Effector memory CD4-positive, alpha-beta T cell (primary cell): ENCODE measurements at regions not wholly inside any gene's neighbourhood (a gene's known extent, or its start where the extent isn't known, plus 50 kb on each side); places are given as distances from the start of the nearest gene placed in this dataset.

ENCODE experiments used
- DNase-seq, 3 donors: peaks; one replicate each; pipeline ENCODE4 v3.0.0-alpha.2; 2020
- H3K27ac ChIP-seq: 2 replicates; pipeline ENCODE4 v1.7.0; 2013; ENCODE audit warnings: mild to moderate bottlenecking, low read length, moderate library complexity; ENCODE audit not compliant: insufficient read depth, poor library complexity, severe bottlenecking
- H3K27me3 ChIP-seq: replicated peaks from 2 replicates; pipeline ENCODE4 v1.7.0; 2013; ENCODE audit warnings: mild to moderate bottlenecking, low read length; ENCODE audit not compliant: insufficient read depth, control insufficient read depth, poor library complexity, severe bottlenecking
- H3K36me3 ChIP-seq: 2 replicates; pipeline ENCODE4 v1.7.0; 2013; ENCODE audit warnings: mild to moderate bottlenecking, low read length, moderate library complexity; ENCODE audit not compliant: control insufficient read depth, insufficient read depth
- H3K4me1 ChIP-seq: 2 replicates; pipeline ENCODE4 v1.7.0; 2013; ENCODE audit warnings: low read length, mild to moderate bottlenecking; ENCODE audit not compliant: control insufficient read depth, insufficient read depth, poor library complexity, severe bottlenecking
- H3K4me3 ChIP-seq: 2 replicates; pipeline ENCODE4 v1.7.0; 2013; ENCODE audit warnings: low read length, low read depth, mild to moderate bottlenecking; ENCODE audit not compliant: insufficient read depth, poor library complexity, severe bottlenecking
- H3K9me3 ChIP-seq: 2 replicates; pipeline ENCODE4 v1.7.0; 2013; ENCODE audit warnings: mild to moderate bottlenecking, low read length, moderate library complexity; ENCODE audit not compliant: control insufficient read depth

- peak in 1 of 3 donors; percentile 11 for DNase-seq
- Histone ChIP-seq H3K4me1 (no peaks in the 10 kb centered on the region), H3K27ac (no peak overlapping the region), H3K27me3 (no peaks in the 10 kb centered on the region), H3K4me3 (no peak overlapping the region), H3K9me3 (no peaks in the 10 kb centered on the region), H3K36me3 (no peaks in the 10 kb centered on the region)
Observed at GRCh38 chr7:34320926-34321661, 336.9 kb upstream of the NPSR1 start.

DNA sequence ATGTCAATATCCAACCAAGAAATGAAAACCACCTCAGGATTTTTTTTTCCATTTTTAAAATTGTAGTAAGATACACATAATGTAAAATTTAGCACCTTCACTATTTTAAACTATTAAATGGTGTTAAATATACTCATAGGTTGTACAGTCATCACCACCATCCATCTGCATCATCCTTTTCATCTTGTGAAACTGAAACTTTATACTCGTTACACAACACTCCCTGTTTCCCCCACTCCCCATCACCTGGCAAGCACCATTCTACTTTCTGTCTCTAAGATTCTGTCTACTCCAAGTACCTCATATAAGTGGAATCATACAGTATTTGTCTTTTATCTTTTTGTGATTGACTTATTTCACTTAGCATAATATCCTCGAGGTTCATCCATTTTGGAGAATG, 335.2 kb upstream of the NPSR1 start:
- Histone ChIP-seq H3K27ac (no peak overlapping the region), H3K4me1 (no peaks in the 10 kb centered on the region), H3K4me3 (no peak overlapping the region), H3K27me3 (no peaks in the 10 kb centered on the region), H3K9me3 (no peaks in the 10 kb centered on the region), H3K36me3 (no peaks in the 10 kb centered on the region)
- no peak for DNase-seq

- no peak overlapping the region for H3K27ac ChIP-seq
- no peaks in the 10 kb centered on the region for H3K4me1 ChIP-seq
- no peaks in the 10 kb centered on the region for H3K27me3 ChIP-seq
- H3K9me3 ChIP-seq: no peaks in the 10 kb centered on the region
- no peak overlapping the region for H3K4me3 ChIP-seq
- DNase-seq: no peak
- no peaks in the 10 kb centered on the region for H3K36me3 ChIP-seq
Observed at GRCh38 chr7:34327681-34328080, 330.3 kb upstream of the NPSR1 start.

DNA sequence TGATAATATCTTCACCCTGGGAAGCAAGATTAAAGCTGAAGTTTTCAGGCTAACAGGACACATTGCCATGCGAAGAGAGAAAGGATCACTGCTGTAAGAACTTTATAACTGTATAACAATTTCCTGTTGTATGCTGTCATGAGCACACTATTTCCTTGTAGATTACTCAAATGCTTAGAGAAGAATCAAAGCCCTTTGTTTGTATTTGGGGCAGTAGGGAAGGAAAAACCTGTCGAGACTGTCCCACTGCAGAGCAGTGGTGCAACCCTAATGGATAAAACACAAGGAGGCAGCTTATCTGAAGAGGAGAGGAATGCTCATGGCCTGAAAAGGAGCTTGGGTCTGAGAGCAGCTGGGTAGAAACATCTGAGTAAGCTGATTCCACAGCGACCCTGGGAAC, 327.7 kb upstream of the NPSR1 start:
- Histone ChIP-seq H3K36me3 (no peaks in the 10 kb centered on the region), H3K4me3 (no peak overlapping the region), H3K27ac (no peak overlapping the region), H3K4me1 (no peaks in the 10 kb centered on the region), H3K9me3 (no peaks in the 10 kb centered on the region), H3K27me3 (no peaks in the 10 kb centered on the region)
- no peak for DNase-seq

DNA sequence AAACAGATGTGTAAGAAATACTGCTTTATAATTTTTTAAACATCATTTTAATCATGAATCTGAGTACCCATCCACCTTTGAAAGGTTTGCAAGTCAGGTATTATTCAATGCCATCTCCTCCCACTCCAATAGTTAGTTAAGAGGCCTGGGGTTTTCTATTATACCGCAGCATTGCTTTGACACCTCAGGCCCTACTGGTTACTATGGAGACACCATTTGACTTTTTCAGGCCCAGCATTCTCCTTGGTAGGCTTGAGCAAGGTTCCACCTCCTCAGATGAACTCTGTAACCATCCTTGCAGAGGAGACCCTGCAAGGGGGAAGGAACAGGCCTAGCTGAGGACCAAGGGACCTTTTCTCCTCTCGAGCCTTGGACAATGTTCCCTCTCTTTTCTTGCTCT, 326.9 kb upstream of the NPSR1 start:
- no peak for DNase-seq
- H3K4me3 ChIP-seq: no peak overlapping the region
- no peaks in the 10 kb centered on the region for H3K9me3 ChIP-seq

DNA sequence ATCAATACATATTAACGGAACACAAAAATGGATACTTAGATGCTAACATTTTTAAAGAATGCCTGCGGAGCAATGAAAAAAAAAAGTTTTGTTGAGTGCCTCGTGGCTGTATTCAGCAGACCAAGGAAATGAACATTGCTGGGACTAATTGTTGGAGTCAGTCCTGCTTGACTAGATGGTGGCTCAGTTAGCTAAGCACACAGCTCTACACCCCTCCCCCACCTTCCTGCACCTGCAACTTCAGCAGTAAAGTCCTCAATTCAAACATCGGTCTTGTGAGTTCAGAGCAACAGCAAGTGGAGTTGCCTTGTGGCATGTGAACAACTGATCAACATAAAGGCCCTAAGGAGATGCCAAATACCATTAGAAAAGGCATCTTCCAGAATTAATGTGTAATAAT, 326.0 kb upstream of the NPSR1 start:
- H3K27ac ChIP-seq: no peak overlapping the region
- DNase-seq: no peak
- H3K9me3 ChIP-seq: no peaks in the 10 kb centered on the region
- H3K27me3 ChIP-seq: no peaks in the 10 kb centered on the region
- H3K36me3 ChIP-seq: no peaks in the 10 kb centered on the region
- no peaks in the 10 kb centered on the region for H3K4me1 ChIP-seq
- no peak overlapping the region for H3K4me3 ChIP-seq

More for the DNA sequence above, 326.9 kb upstream of the NPSR1 start:
- Histone ChIP-seq H3K27me3 (no peaks in the 10 kb centered on the region), H3K27ac (no peak overlapping the region), H3K36me3 (no peaks in the 10 kb centered on the region), H3K4me1 (no peaks in the 10 kb centered on the region)

GRCh38 chr7:34333184-34333583, 324.8 kb upstream of the NPSR1 start:
- Histone ChIP-seq H3K27ac (no peak overlapping the region), H3K9me3 (no peaks in the 10 kb centered on the region), H3K4me3 (no peak overlapping the region), H3K27me3 (no peaks in the 10 kb centered on the region), H3K36me3 (no peaks in the 10 kb centered on the region), H3K4me1 (no peaks in the 10 kb centered on the region)
- no peak for DNase-seq

GRCh38 chr7:34333925-34334324, 324.1 kb upstream of the NPSR1 start:
- no peaks in the 10 kb centered on the region for H3K36me3 ChIP-seq
- no peak overlapping the region for H3K27ac ChIP-seq
- H3K27me3 ChIP-seq: no peaks in the 10 kb centered on the region
- no peak for DNase-seq
- H3K4me3 ChIP-seq: no peak overlapping the region
- no peaks in the 10 kb centered on the region for H3K4me1 ChIP-seq
- H3K9me3 ChIP-seq: no peaks in the 10 kb centered on the region

GRCh38 chr7:34337163-34337562, 320.9 kb upstream of the NPSR1 start:
- no peaks in the 10 kb centered on the region for H3K9me3 ChIP-seq
- no peak overlapping the region for H3K4me3 ChIP-seq
- H3K27me3 ChIP-seq: no peaks in the 10 kb centered on the region
- no peaks in the 10 kb centered on the region for H3K36me3 ChIP-seq
- H3K4me1 ChIP-seq: no peaks in the 10 kb centered on the region
- no peak for DNase-seq
- no peak overlapping the region for H3K27ac ChIP-seq

DNA sequence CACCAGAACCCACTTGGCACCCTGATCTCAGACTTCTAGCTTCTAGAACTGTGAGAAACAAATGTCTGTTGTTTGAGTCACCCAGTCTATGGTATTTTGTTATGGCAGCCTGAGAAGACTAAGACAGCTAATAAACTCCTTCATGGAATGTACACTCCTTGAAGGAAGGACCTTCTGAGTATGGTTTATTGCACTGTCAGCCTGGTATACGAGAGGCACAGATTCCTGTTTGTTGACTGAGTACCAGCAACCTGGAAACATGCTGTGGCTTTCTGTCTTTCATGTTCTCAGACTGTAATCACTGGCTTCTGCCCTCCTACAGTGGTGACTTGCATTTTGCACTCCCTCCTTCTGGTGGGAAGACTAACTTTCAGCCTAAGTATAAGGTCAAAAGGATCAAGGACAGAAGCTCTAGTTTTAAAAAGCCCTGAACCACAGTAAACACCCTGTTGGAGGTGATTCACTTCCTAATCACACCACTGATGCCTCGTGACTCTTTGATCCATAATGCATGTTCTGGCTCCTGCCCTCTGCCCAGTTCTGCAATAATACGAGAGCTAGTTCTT, 319.0 kb upstream of the NPSR1 start:
- H3K27me3 ChIP-seq: no peaks in the 10 kb centered on the region
- H3K27ac ChIP-seq: no peak overlapping the region
- no peak overlapping the region for H3K4me3 ChIP-seq
- DNase-seq: no peak
- H3K9me3 ChIP-seq: no peaks in the 10 kb centered on the region
- H3K36me3 ChIP-seq: no peaks in the 10 kb centered on the region
- no peaks in the 10 kb centered on the region for H3K4me1 ChIP-seq
